HEK293 (cell line): ENCODE measurements at regions not wholly inside any gene's neighbourhood (a gene's known extent, or its start where the extent isn't known, plus 50 kb on each side); places are given as distances from the start of the nearest gene placed in this dataset.

Experiments
- CTCF ChIA-PET: fragments of 350-600 bp; formaldehyde crosslinking; extraction: SDS; loops from one replicate; lab custom pipeline; 2021; ENCODE audit warnings: antibody characterized with exemption; lab: Yijun Ruan, JAX
- POLR2A ChIA-PET: fragments of 300-600 bp; formaldehyde crosslinking; extraction: SDS; loops from one replicate; lab custom pipeline; 2020; ENCODE audit warnings: antibody characterized with exemption, inconsistent platforms; lab: Yijun Ruan, JAX
- H3K27ac ChIP-seq: fragments of 200-500 bp; sonication (Bioruptor generic); 2 replicates; pipeline ENCODE4 v1.5.1; 2014; ENCODE audit warnings: low read depth, low read length, control low read depth, inconsistent platforms; ENCODE audit errors: extremely low read depth
- H3K36me3 ChIP-seq, 2 experiments: fragments of 200-500 bp in 1 of 2; sonication (Bioruptor generic) in 1 of 2; 1 replicate in 1 of 2; 2 replicates in 1 of 2; pipeline ENCODE4 v1.5.1; 2014 to 2017; ENCODE audit warnings: inconsistent platforms in 2 of 2, low read length in 2 of 2; ENCODE audit not compliant: control insufficient read depth in 2 of 2, insufficient read depth in 1 of 2
- H3K4me1 ChIP-seq: fragments of 200-500 bp; sonication (Bioruptor generic); 2 replicates; pipeline ENCODE4 v1.5.1; 2014; ENCODE audit warnings: mild to moderate bottlenecking, low read length, inconsistent platforms; ENCODE audit not compliant: control insufficient read depth, insufficient read depth
- H3K4me3 ChIP-seq: 2 replicates; pipeline ENCODE4 v1.5.1; 2011; ENCODE audit warnings: low read depth, mild to moderate bottlenecking, control low read depth, low read length, moderate library complexity
- H3K9me3 ChIP-seq: fragments of 200-500 bp; sonication (Bioruptor generic); 2 replicates; pipeline ENCODE4 v1.5.1; 2014; ENCODE audit warnings: low read depth, low read length, inconsistent platforms; ENCODE audit not compliant: control insufficient read depth, insufficient read depth
- GLIS2 ChIP-seq: fragments of 450-650 bp; formaldehyde crosslinking; IDR thresholded peaks from 2 replicates; pipeline ENCODE4 v1.5.1; 2016; ENCODE audit warnings: missing biosample characterization, missing genetic modification characterization
- MEIS1 ChIP-seq: sonication (generic); formaldehyde crosslinking; IDR thresholded peaks from 2 replicates; pipeline ENCODE4 v1.8.1; 2022; ENCODE audit warnings: missing genetic modification reagents, mild to moderate bottlenecking, borderline replicate concordance
- OSR2 ChIP-seq: fragments of 450-650 bp; formaldehyde crosslinking; IDR thresholded peaks from 2 replicates; pipeline ENCODE4 v1.5.1; 2016; ENCODE audit warnings: missing biosample characterization, missing genetic modification characterization
- RBAK ChIP-seq: fragments of 450-650 bp; formaldehyde crosslinking; IDR thresholded peaks from 2 replicates; pipeline ENCODE4 v1.5.1; 2016; ENCODE audit warnings: missing biosample characterization, missing genetic modification characterization
- SCRT1 ChIP-seq: fragments of 450-650 bp; formaldehyde crosslinking; IDR thresholded peaks from 2 replicates; pipeline ENCODE4 v1.5.1; 2016; ENCODE audit warnings: missing biosample characterization, missing genetic modification characterization, borderline replicate concordance
- SP3 ChIP-seq: fragments of 450-650 bp; formaldehyde crosslinking; IDR thresholded peaks from 2 replicates; pipeline ENCODE4 v1.5.1; 2016; ENCODE audit warnings: missing biosample characterization, missing genetic modification characterization
- TCF7L2 ChIP-seq: IDR thresholded peaks from 2 replicates; pipeline ENCODE4 v1.6.1; 2011; ENCODE audit warnings: low read depth, mild to moderate bottlenecking, inconsistent platforms, low read length, moderate library complexity, borderline replicate concordance
- ZBTB17 ChIP-seq: fragments of 450-650 bp; formaldehyde crosslinking; IDR thresholded peaks from 2 replicates; pipeline ENCODE4 v1.5.1; 2016; ENCODE audit warnings: missing biosample characterization, missing genetic modification characterization
- ZBTB21 ChIP-seq: fragments of 450-650 bp; formaldehyde crosslinking; IDR thresholded peaks from 2 replicates; pipeline ENCODE4 v1.5.1; 2017; ENCODE audit warnings: missing biosample characterization, missing genetic modification characterization
- ZBTB8A ChIP-seq: fragments of 450-650 bp; formaldehyde crosslinking; IDR thresholded peaks from 2 replicates; pipeline ENCODE4 v1.5.1; 2016; ENCODE audit warnings: missing biosample characterization, missing genetic modification characterization
- ZNF140 ChIP-seq: fragments of 450-650 bp; formaldehyde crosslinking; IDR thresholded peaks from 2 replicates; pipeline ENCODE4 v1.5.1; 2016; ENCODE audit warnings: missing biosample characterization, missing genetic modification characterization
- ZNF280D ChIP-seq: fragments of 450-650 bp; formaldehyde crosslinking; IDR thresholded peaks from 2 replicates; pipeline ENCODE4 v1.5.1; 2016; ENCODE audit warnings: missing biosample characterization, missing genetic modification characterization
- ZNF302 ChIP-seq: fragments of 450-650 bp; formaldehyde crosslinking; IDR thresholded peaks from 2 replicates; pipeline ENCODE4 v1.5.1; 2016; ENCODE audit warnings: missing biosample characterization, missing genetic modification characterization, low read depth
- ZNF335 ChIP-seq: fragments of 450-650 bp; formaldehyde crosslinking; conservative IDR thresholded peaks from 2 replicates; pipeline ENCODE4 v1.5.1; 2016; ENCODE audit warnings: missing biosample characterization, missing genetic modification characterization
- ZNF391 ChIP-seq: fragments of 450-650 bp; formaldehyde crosslinking; IDR thresholded peaks from 2 replicates; pipeline ENCODE4 v1.5.1; 2016; ENCODE audit warnings: low read depth, missing biosample characterization, missing genetic modification characterization, borderline replicate concordance
- ZNF433 ChIP-seq: fragments of 450-650 bp; formaldehyde crosslinking; IDR thresholded peaks from 2 replicates; pipeline ENCODE4 v1.5.1; 2016; ENCODE audit warnings: missing biosample characterization, missing genetic modification characterization, low read depth
- ZNF513 ChIP-seq: fragments of 450-650 bp; IDR thresholded peaks from 2 replicates; pipeline ENCODE4 v1.5.1; 2018; ENCODE audit warnings: missing biosample characterization, missing genetic modification characterization
- ZNF518A ChIP-seq: fragments of 450-650 bp; formaldehyde crosslinking; conservative IDR thresholded peaks from 2 replicates; pipeline ENCODE4 v1.5.1; 2016; ENCODE audit warnings: low read depth, missing biosample characterization, missing genetic modification characterization
- ZNF529 ChIP-seq: fragments of 450-650 bp; formaldehyde crosslinking; IDR thresholded peaks from 2 replicates; pipeline ENCODE4 v1.5.1; 2017; ENCODE audit warnings: missing genetic modification characterization, missing biosample characterization; ENCODE audit not compliant: insufficient replicate concordance
- ZNF560 ChIP-seq: fragments of 450-650 bp; formaldehyde crosslinking; IDR thresholded peaks from 2 replicates; pipeline ENCODE4 v1.5.1; 2017; ENCODE audit warnings: missing biosample characterization, missing genetic modification characterization, borderline replicate concordance
- ZNF580 ChIP-seq: fragments of 450-650 bp; formaldehyde crosslinking; IDR thresholded peaks from 2 replicates; pipeline ENCODE4 v1.5.1; 2016; ENCODE audit warnings: missing biosample characterization, missing genetic modification characterization
- ZNF610 ChIP-seq: fragments of 450-650 bp; formaldehyde crosslinking; IDR thresholded peaks from 2 replicates; pipeline ENCODE4 v1.5.1; 2016; ENCODE audit warnings: missing biosample characterization, missing genetic modification characterization, borderline replicate concordance
- ZNF658 ChIP-seq: fragments of 450-650 bp; formaldehyde crosslinking; IDR thresholded peaks from 2 replicates; pipeline ENCODE4; 2016; ENCODE audit warnings: missing biosample characterization, missing genetic modification characterization
- ZNF660 ChIP-seq: fragments of 450-650 bp; IDR thresholded peaks from 2 replicates; pipeline ENCODE4 v1.5.1; 2018; ENCODE audit warnings: missing biosample characterization, mild to moderate bottlenecking, missing genetic modification characterization
- ZNF707 ChIP-seq: fragments of 450-650 bp; formaldehyde crosslinking; IDR thresholded peaks from 2 replicates; pipeline ENCODE4 v1.5.1; 2016; ENCODE audit warnings: missing biosample characterization, missing genetic modification characterization
- ZSCAN5A ChIP-seq: fragments of 450-650 bp; formaldehyde crosslinking; IDR thresholded peaks from 2 replicates; pipeline ENCODE4 v1.5.1; 2016; ENCODE audit warnings: missing biosample characterization, missing genetic modification characterization

GRCh38 chr21:28358170-28358569 lies 634.5 kb downstream of the LTN1 start (continued):
- TF ChIP-seq GLIS2, result no peak
- no peak for TF ChIP-seq ZNF560
- no peak for TF ChIP-seq SP3 (tag by site-specific recombination)
- no peak for TF ChIP-seq OSR2 (tag by site-specific recombination)
- TF ChIP-seq ZBTB8A (tag by site-specific recombination), result no peak
- TF ChIP-seq ZNF707 (tag by site-specific recombination), result no peak
- TF ChIP-seq ZSCAN5A (tag by site-specific recombination), result no peak
- no peak for TF ChIP-seq ZNF391 (tag by site-specific recombination)
- no peak for TF ChIP-seq ZNF610 (tag by site-specific recombination)
- no peak for TF ChIP-seq ZNF302
- no peak for TF ChIP-seq ZNF433 (tag by site-specific recombination)
- TF ChIP-seq ZNF529 (tag by site-specific recombination), result no peak

- ChIA-PET CTCF (interaction anchor here (0.9 kb wide), 1 partner anchor 162 kb away, joined by 3 read pairs; no protein-coding TSS in a partner anchor), POLR2A (no interaction called here)
- Histone ChIP-seq H3K4me1 (no peaks in the 10 kb centered on the region), H3K36me3 (no peaks in the 10 kb centered on the region), H3K4me3 (no peak overlapping the region), H3K9me3 (no peaks in the 10 kb centered on the region), H3K27ac (no peak overlapping the region)
- TF ChIP-seq SCRT1, result no peak
- TF ChIP-seq ZNF660 (tag by site-specific recombination), result no peak
- TF ChIP-seq ZNF140 (tag by site-specific recombination), result no peak
- no peak for TF ChIP-seq ZNF580 (tag by site-specific recombination)
- TF ChIP-seq ZBTB17 (tag by site-specific recombination), result no peak
- TF ChIP-seq ZNF518A, result no peak
- TF ChIP-seq ZBTB21 (tag by site-specific recombination), result no peak
- no peak for TF ChIP-seq ZNF513 (tag by site-specific recombination)
- no peak for TF ChIP-seq MEIS1 (CRISPR knock-in tag)
- TF ChIP-seq TCF7L2, result no peak
- no peak for TF ChIP-seq ZNF658
- TF ChIP-seq RBAK (tag by site-specific recombination), result no peak
- no peak for TF ChIP-seq ZNF335 (tag by site-specific recombination)
- no peak for TF ChIP-seq ZNF280D (tag by site-specific recombination)
These were observed 634.9 kb downstream of the LTN1 start for GRCh38 chr21:28357743-28358142.
